HEK293T (cell line): ENCODE measurements at regions not wholly inside any gene's neighbourhood (a gene's known extent, or its start where the extent isn't known, plus 50 kb on each side); places are given as distances from the start of the nearest gene placed in this dataset.

ENCODE experiments used
- ARNT ChIP-seq: fragments of 450-650 bp; IDR thresholded peaks from 2 replicates; pipeline ENCODE4 v1.6.1; 2017; ENCODE audit warnings: mild to moderate bottlenecking
- BHLHE40 ChIP-seq: fragments of 450-650 bp; IDR thresholded peaks from 2 replicates; pipeline ENCODE4 v1.6.1; 2016; ENCODE audit warnings: mild to moderate bottlenecking, moderate library complexity, borderline replicate concordance
- ELF4 ChIP-seq: fragments of 450-650 bp; IDR thresholded peaks from 2 replicates; pipeline ENCODE4 v1.6.1; 2017; ENCODE audit warnings: antibody characterized with exemption
- FOXA1 ChIP-seq: fragments of 450-650 bp; IDR thresholded peaks from 2 replicates; pipeline ENCODE4 v1.6.1; 2016; ENCODE audit warnings: mild to moderate bottlenecking
- FOXK2 ChIP-seq: fragments of 450-650 bp; IDR thresholded peaks from 2 replicates; pipeline ENCODE4 v1.6.1; 2016; ENCODE audit warnings: mild to moderate bottlenecking
- FOXM1 ChIP-seq: fragments of 450-650 bp; IDR thresholded peaks from 2 replicates; pipeline ENCODE4 v1.6.1; 2017; ENCODE audit warnings: mild to moderate bottlenecking, borderline replicate concordance
- HDGF ChIP-seq: fragments of 450-650 bp; IDR thresholded peaks from 2 replicates; pipeline ENCODE4 v1.6.1; 2017; ENCODE audit warnings: antibody characterized with exemption, borderline replicate concordance
- L3MBTL2 ChIP-seq: fragments of 450-650 bp; conservative IDR thresholded peaks from 2 replicates; pipeline ENCODE4 v1.6.1; 2016; ENCODE audit warnings: mild to moderate bottlenecking
- SP1 ChIP-seq: fragments of 450-650 bp; IDR thresholded peaks from 2 replicates; pipeline ENCODE4 v1.6.1; 2017
- SUZ12 ChIP-seq: fragments of 450-650 bp; IDR thresholded peaks from 2 replicates; pipeline ENCODE4 v1.6.1; 2016; ENCODE audit warnings: mild to moderate bottlenecking
- TARDBP ChIP-seq: fragments of 450-650 bp; IDR thresholded peaks from 2 replicates; pipeline ENCODE4 v1.6.1; 2016
- ZNF384 ChIP-seq: fragments of 450-650 bp; IDR thresholded peaks from 2 replicates; pipeline ENCODE4 v1.6.1; 2016
- TF ChIP-seq, protein P1 (sequence below): fragments of 450-650 bp; IDR thresholded peaks from 2 replicates; pipeline ENCODE4 v1.6.1; 2016

GRCh38 chr3:154781595-154781994 lies 298.5 kb upstream of the MME start:
- TF ChIP-seq BHLHE40 = no peak
- TF ChIP-seq, protein P1, sequence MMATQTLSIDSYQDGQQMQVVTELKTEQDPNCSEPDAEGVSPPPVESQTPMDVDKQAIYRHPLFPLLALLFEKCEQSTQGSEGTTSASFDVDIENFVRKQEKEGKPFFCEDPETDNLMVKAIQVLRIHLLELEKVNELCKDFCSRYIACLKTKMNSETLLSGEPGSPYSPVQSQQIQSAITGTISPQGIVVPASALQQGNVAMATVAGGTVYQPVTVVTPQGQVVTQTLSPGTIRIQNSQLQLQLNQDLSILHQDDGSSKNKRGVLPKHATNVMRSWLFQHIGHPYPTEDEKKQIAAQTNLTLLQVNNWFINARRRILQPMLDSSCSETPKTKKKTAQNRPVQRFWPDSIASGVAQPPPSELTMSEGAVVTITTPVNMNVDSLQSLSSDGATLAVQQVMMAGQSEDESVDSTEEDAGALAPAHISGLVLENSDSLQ = no peak
- TF ChIP-seq HDGF = no peak
- TF ChIP-seq L3MBTL2 = no peak
- no peak for TF ChIP-seq ZNF384
- no peak for TF ChIP-seq FOXA1
- no peak for TF ChIP-seq ELF4
- TF ChIP-seq ARNT = no peak
- no peak for TF ChIP-seq SUZ12
- TF ChIP-seq SP1 = no peak
- TF ChIP-seq FOXM1 = no peak
- no peak for TF ChIP-seq TARDBP
- no peak for TF ChIP-seq FOXK2
